ENCODE measurements at regions not wholly inside any gene's neighbourhood (a gene's known extent, or its start where the extent isn't known, plus 50 kb on each side); places are given as distances from the start of the nearest gene placed in this dataset.

DNA sequence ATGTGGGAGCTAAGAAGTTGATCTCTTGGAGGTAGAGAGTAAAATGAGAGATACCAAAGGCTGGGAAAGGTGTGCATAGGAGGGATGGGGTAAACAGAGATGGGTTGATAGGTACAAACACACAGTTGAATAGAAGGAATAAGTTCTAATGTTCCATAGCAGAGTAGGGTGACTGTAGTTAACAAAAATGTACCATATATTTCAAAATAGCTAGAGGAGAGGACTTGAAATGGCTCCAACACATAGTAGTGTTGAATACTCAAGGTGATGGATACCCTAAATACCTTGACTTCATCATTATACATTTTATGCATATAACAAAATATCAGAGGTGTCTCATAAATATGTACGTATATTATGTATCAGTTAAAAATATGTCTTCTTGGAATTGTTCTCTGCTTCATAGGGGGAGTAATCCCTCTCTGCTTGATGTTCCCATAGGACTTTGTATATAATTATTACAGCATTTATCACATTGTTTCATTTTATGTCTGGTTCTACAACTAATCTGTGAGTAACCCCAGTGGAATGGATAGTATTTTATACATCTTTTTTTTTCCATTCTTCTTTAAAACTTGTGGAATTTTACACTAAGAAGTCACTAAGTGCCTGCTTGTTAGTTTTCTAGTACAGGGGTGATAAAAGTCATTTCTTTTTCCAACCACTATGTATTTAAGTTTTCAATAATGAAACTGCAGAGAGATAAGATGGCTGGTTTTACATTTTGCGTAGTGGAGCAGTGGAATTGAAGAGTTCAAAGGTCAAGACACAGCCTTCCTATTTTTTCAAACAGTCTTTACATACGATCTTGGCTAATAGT is 1940.0 kb upstream of the SEL1L start:
- no TSS peak for BruUV-seq (replicated peaks)
- H3K36me3 ChIP-seq (ENCODE audit: insufficient read depth, low read length), result no peaks in the 10 kb centered on the region
- CTCF ChIA-PET (ENCODE audit: unreplicated experiment), result no interaction called here
- no peak overlapping the region for H2AFZ ChIP-seq (ENCODE audit: low read length)
- no peaks in the 10 kb centered on the region for H3K9me3 ChIP-seq (ENCODE audit: low read length)
- POLR2A ChIA-PET, result interaction anchor here (0.7 kb wide), 1 partner anchor 9 kb away, joined by 3 read pairs; no protein-coding TSS in a partner anchor
- H3K27ac ChIP-seq (ENCODE audit: low read depth, low read length, poor library complexity, severe bottlenecking), result no peak overlapping the region
- H4K20me1 ChIP-seq (ENCODE audit: insufficient read depth, low read length), result no peaks in the 10 kb centered on the region
- no peak overlapping the region for H3K4me3 ChIP-seq (ENCODE audit: low read depth, low read length, poor library complexity, severe bottlenecking)
- intact Hi-C loops (cut with micrococcal nuclease; ENCODE audit: unreplicated experiment), result no loop called here
- DNase-seq (ENCODE audit: low spot score), result no peak
- no peaks in the 10 kb centered on the region for H3K4me1 ChIP-seq (ENCODE audit: insufficient read depth, low read length, poor library complexity, severe bottlenecking)
- TF ChIP-seq CTCF (conservative IDR thresholded peaks at IDR 0.05; ENCODE audit: low read length) (no peak), EZH2phosphoT487 (IDR thresholded peaks at IDR 0.05; ENCODE audit: borderline replicate concordance, low read depth, low read length) (no peak)
- H3K4me2 ChIP-seq (ENCODE audit: low read length), result no peak overlapping the region
- H3K9me2 ChIP-seq (ENCODE audit: insufficient read depth, low read length), result no peaks in the 10 kb centered on the region; the same call in 1 of the 2 replicates
- H3K79me2 ChIP-seq (ENCODE audit: insufficient read depth, low read depth, low read length), result no peaks in the 10 kb centered on the region

DNA sequence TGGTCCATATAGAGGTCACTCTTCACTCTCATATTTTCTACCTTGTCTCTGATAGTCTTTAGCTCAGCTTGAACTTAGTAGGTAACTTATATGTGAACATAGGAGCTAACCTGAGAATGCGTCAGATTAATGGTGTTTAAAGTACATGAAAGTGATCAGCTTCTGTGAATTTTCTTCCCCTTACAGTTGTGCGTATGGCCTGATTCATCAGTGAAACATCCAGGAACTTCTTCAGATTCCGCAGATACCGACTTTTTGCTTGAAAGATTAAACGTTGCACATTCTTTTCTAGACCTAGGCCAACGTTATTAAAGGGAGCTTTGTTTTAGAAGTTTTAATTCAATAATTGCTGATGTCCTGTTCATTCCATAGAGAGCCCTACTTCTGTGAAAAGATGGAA is 1945.1 kb upstream of the SEL1L start:
- Histone ChIP-seq H3K27ac (ENCODE audit: low read depth, low read length, poor library complexity, severe bottlenecking) (no peak overlapping the region), H3K4me3 (ENCODE audit: low read depth, low read length, poor library complexity, severe bottlenecking) (no peak overlapping the region), H3K9me3 (ENCODE audit: low read length) (no peaks in the 10 kb centered on the region), H3K79me2 (ENCODE audit: insufficient read depth, low read depth, low read length) (no peaks in the 10 kb centered on the region), H3K4me2 (ENCODE audit: low read length) (no peak overlapping the region), H3K4me1 (ENCODE audit: insufficient read depth, low read length, poor library complexity, severe bottlenecking) (no peaks in the 10 kb centered on the region), H3K36me3 (ENCODE audit: insufficient read depth, low read length) (no peaks in the 10 kb centered on the region), H3K9me2 (ENCODE audit: insufficient read depth, low read length) (no peaks in the 10 kb centered on the region; the same call in 1 of the 2 replicates), H4K20me1 (ENCODE audit: insufficient read depth, low read length) (no peaks in the 10 kb centered on the region), H2AFZ (ENCODE audit: low read length) (no peak overlapping the region)
- no TSS peak for BruUV-seq (replicated peaks)
- CTCF ChIA-PET (ENCODE audit: unreplicated experiment), result no interaction called here
- intact Hi-C loops (cut with micrococcal nuclease; ENCODE audit: unreplicated experiment), result no loop called here
- TF ChIP-seq CTCF (conservative IDR thresholded peaks at IDR 0.05; ENCODE audit: low read length), result no peak
- TF ChIP-seq EZH2phosphoT487 (IDR thresholded peaks at IDR 0.05; ENCODE audit: borderline replicate concordance, low read depth, low read length), result no peak
- DNase-seq (ENCODE audit: low spot score), result no peak
- POLR2A ChIA-PET, result no interaction called here

- DNase-seq (ENCODE audit: low spot score), result no peak
- no peaks in the 10 kb centered on the region for H4K20me1 ChIP-seq (ENCODE audit: insufficient read depth, low read length)
- H3K79me2 ChIP-seq (ENCODE audit: insufficient read depth, low read depth, low read length), result no peaks in the 10 kb centered on the region
- no peak overlapping the region for H3K4me2 ChIP-seq (ENCODE audit: low read length)
- no peak overlapping the region for H3K4me3 ChIP-seq (ENCODE audit: low read depth, low read length, poor library complexity, severe bottlenecking)
- H3K27ac ChIP-seq (ENCODE audit: low read depth, low read length, poor library complexity, severe bottlenecking), result no peak overlapping the region
- TF ChIP-seq CTCF (conservative IDR thresholded peaks at IDR 0.05; ENCODE audit: low read length), result no peak
- TF ChIP-seq EZH2phosphoT487 (IDR thresholded peaks at IDR 0.05; ENCODE audit: borderline replicate concordance, low read depth, low read length), result no peak
- ChIA-PET CTCF (ENCODE audit: unreplicated experiment) (no interaction called here), POLR2A (interaction anchor here (0.8 kb wide), 1 partner anchor 16 kb away, joined by 4 read pairs; no protein-coding TSS in a partner anchor)
- H2AFZ ChIP-seq (ENCODE audit: low read length), result no peak overlapping the region
- no peaks in the 10 kb centered on the region for H3K36me3 ChIP-seq (ENCODE audit: insufficient read depth, low read length)
- no peaks in the 10 kb centered on the region for H3K9me2 ChIP-seq (ENCODE audit: insufficient read depth, low read length)
- no peaks in the 10 kb centered on the region for H3K9me3 ChIP-seq (ENCODE audit: low read length)
- no TSS peak for BruUV-seq (replicated peaks)
- intact Hi-C loops (cut with micrococcal nuclease; ENCODE audit: unreplicated experiment), result no loop called here
- no peaks in the 10 kb centered on the region for H3K4me1 ChIP-seq (ENCODE audit: insufficient read depth, low read length, poor library complexity, severe bottlenecking)
Observed at GRCh38 chr14:83483063-83483462, 1949.4 kb upstream of the SEL1L start.

Data from OCI-LY7 (cell line).